NCI-H526 treated with DMSO at 0.1 percent for 48 hours (cell line): ENCODE measurements at regions not wholly inside any gene's neighbourhood (a gene's known extent, or its start where the extent isn't known, plus 50 kb on each side); places are given as distances from the start of the nearest gene placed in this dataset.

Experiments used
- DNase-seq: peaks from one replicate; lab custom pipeline; 2025; lab: John Stamatoyannopoulos, UW

DNA sequence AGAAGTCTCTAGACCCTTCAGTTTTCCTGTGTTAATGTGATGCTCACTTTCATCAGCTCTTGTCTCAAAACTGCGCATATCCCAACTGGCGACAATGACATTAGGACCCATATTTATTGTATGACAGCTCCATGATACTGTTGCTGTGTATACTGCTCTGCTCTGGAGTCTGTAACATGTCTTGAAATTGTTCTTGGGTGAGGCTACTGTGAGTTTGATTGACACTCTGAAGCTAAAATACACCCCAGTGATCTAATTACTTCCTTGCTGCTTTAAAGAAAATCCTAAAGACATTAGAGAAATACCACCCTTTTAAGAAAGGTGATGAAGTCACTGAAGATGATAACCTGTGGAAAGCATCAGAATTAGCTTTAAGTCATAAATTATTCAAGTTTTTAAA lies 1046.2 kb downstream of the KCNT2 start:
- DNase-seq: no peak

DNA sequence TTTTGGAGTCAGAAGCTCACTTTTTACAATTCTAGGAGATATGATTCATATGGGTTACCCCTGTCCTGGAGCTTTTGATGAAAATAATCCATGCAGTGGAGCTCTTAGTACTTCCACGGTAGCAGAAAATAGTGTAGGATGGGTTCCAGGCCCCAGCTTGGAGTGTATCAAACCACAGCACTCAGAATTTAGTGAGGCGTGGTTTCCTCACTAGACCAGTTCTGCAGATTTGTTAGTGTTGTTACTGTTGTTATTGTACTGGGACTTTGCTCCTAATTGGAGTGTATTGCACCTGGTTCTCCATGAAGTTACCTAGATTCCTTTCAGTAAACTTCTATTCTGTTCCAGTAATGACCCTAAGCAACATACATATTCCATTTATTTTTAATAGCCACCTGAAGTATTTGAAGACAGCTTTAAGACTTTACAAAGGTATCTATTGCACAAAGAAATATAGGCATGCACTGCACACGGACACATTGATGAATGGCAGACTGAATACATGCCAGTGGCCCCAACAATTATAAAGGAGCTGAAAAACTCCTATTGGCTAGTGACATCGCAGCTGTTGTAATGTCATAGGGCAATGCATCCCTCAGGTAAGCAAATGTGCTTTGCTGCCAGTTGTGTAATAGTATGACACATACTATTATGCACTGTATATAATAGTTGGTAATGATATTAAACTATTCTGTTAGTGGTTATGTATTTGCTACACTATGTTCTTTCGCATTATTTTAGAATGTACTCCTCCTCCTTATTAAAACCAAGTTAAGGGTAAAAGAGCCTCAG lies 1058.0 kb downstream of the KCNT2 start:
- DNase-seq: no peak

DNA sequence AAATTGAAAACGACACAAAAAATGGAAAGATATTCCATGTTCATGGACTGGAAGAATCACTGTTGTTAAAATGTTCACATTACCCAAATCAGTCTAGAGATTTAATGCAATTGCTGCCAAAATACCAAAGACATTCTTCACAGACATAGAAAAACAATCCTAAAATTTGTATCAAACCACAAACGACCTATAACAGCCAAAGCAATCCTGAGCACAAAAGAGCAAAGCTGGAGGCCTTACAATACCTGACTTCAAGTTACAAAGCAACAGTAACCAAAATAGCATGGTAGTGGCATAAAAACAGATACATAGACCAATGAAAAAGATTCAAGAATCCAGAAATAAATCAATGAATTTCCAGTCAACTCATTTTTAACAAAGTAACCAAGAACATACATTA lies 1077.3 kb downstream of the KCNT2 start:
- DNase-seq: no peak

DNA sequence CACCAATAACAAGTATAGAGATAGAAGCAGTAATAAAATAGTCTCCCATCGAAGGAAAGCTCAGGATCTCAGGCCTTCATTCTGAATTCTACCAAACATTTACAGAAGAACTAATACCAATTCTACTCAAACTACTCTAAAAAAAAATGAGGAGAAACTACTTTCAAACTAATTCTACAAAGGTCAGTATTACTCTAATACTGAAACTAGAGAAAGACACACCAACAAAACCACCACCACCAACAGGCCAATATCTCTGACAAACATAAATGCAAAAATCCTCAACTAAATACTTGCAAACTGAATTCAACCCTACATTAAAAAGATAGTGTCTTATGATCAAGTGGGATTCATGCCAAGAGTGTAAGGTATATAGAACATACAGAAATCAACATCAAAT lies 1078.4 kb downstream of the KCNT2 start:
- no peak for DNase-seq

DNA sequence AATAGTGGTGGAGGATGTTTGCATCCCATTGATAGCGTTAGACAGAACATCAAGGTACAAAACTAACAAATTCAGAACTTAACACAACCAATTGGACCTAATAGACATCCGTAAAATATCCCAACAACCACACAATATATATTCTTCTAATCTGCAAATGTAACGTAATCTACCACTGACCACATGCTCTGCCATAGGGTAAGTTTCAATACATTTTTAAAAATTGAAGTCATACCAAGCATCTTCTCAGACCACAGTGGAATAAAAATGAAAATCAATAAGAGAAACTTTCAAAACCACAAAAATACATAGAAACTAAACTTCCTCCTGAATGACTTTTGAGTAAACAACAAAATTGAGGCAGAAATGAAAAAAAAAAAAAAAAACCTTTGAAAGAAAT lies 1087.5 kb downstream of the KCNT2 start:
- DNase-seq: no peak

DNA sequence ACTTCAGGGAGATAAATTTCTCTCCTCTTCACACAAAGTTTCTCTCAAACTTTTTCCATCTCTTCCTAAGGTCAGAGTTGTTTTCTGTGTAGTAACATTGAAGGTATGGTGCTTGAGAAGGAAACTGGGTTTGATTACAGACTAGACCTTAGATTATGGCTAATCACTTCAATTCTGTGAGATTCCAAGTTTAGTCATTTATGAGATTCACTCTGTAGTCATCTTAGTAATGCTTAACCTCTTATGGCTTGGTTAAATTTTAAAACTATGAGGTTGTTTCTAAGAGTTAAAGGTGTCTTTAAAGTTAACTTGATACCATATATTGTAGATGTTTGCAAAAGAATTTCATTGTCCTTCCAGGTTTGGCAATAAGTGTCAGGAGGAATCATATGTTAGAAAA lies 1092.2 kb downstream of the KCNT2 start:
- DNase-seq: no peak

DNA sequence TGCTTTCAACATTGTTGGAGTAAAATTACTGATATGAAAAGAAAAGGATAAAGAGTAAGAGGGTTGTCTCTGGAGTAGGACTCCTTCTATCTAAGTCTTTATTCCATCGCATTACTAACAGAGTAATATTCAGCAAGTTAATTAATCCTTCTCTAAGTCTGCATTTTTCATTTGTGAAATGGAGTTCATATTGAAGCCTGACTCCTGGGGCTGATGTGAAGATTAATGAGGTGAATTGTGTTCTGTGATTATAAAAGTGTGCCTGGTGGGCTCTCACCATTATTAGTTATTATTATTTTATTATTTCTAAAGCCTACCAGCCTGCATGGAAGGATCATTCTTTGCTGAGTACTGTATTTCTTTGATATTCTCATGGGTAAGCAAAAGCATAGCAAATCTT lies 1096.7 kb downstream of the KCNT2 start:
- no peak for DNase-seq

DNA sequence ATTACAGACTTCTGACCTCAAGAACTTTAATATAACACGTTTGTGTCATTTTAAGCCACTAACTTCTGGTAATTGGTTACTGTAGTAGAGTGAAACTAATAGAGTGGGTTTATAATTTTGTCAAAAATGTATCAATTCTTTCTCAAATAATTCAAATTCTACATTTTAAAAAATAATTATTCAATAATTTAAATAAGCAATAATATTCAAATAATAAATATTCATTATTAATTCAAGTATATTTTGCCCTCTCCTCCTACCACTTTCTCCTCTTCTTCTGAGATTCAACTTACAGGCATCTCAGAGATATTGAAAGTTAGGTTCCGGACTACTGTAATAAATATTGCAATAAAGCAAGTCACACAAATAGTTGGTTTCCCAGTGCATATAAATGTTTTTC lies 1107.1 kb downstream of the KCNT2 start:
- DNase-seq: no peak

DNA sequence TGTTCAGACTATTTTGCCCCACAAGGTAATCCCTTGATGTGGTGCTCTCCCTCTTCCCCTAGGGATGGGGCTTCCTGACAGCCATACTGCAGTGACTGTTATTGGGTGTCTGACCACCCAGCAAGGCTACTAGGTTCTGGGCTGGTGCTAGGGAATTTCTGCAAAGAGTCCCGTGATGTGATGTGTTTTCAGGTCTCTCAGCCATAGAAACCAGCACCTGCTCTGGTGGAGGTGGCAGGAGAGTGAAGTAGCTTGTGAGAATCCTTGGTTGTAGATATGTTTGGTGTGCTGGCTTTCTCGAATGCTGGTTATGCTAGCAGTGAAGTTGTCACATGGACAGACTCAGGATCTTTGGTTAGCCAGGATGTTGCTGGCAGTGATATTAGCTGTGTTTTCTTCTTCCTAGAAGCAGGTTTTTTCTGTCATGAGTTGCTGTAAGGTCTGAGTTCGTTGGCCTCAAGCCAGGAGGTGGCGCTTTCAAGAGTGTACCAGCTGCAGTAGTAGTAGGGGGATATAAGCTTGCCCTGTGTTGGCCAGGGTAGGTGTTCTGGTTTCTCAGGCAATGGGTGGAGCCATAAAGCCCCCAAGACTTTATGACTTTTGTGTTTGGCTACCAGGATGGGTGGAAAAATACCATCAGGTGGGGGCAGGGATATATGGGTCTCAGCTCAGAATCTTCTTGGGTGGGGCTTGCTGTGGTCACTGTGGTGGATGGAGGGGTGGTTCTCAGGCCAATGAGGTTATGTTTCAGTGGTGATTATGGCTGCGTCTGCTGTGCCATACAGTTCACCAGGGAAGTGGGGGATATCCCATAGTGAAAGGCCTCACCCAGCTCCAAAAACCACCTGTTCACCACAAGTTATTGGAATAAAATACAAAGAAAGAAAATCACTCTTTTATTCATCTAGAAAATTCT lies 1112.3 kb downstream of the KCNT2 start:
- DNase-seq: no peak

DNA sequence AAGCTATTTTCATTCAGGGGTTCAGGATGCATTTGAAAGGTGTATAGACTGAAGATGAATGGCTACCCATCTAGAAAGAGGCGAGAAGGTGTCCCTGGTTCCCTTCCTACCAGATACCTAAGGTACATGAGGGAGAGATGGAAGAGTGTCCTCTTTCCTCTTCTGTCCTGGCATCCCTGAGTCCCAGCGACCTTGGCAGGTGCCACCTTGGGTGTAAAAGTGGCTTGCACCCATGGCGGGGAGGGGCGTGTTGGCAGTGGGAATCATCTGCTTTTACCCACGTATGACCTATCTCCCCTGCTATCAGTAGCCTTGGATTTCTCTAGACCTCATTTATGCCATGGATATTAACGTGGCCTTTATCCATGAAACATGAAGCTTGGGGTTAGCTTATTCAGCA lies 1126.1 kb downstream of the KCNT2 start:
- DNase-seq: no peak

DNA sequence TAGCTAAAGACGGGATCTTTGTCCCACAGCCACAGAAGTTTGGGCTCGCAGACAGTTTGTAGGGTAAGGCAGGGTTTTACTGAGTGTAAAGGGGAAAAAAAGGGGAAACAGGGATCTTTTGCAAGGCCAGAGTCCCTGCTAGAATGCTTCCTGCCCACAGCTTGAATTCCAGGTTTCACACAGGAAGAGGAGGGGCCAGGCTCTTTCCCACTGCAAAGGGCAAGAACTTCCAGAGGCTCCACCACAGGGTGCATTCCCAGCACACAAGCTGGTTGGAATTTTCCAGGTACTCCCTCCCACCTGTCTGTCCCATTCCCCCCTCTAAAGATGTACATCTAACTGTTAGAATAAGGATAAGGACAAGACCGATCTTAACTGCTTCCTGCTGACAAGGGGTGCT lies 1126.9 kb downstream of the KCNT2 start:
- DNase-seq: no peak

DNA sequence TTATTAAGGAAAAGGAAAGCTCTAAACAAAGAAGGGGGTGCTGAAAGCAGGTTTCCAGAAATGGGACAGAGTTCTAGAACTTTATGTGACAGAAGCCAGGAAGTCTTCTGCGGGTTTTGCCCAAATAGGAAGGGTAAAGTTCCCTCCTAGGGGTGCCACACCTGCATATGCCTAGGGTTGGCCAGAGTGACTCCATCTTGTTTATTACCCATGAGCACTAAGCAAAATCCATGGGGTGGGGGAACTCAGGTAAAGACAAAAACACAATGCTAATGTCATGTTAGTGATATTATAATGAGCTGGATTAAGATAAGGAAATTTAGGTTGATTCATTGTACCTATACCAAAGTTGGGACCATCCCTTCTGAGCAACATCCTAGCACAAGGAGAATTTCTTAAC lies 1132.7 kb downstream of the KCNT2 start:
- DNase-seq: no peak

DNA sequence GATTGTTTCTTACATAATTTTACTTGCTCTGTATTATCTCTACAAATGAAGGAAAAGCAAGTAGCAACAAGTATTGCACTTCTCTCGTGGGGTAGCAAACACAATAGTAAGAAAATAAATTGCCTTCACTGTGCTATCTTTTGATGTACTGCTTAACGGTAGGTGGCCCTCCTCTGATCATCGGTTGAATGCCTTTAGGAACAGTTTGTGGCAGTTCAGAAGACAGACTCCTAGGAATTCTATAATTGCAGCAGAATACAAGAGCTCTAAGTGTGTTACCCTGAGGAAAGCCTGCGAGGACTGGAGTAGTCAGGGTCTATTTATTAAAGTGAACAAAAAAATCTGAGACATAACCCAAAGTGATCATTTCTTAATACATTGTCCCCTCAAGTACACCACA lies 1135.9 kb downstream of the KCNT2 start:
- no peak for DNase-seq

DNA sequence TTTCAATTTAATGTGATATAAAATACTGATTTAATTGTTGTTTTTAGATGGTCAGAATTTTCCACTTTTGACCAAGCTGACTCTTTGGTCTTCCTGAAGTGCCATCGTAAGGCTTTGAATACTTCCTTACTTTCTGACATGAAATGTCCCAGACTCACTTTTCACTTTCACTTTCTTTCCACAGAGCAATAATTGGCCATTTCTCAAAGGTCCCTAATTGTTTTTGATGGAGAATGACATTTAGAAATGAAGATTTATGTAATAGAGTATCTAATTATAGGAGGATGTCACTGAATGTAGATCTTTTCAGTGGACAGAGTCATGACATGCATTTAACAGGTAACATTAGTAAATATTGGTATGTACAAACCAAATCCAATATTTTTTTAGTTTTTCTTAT lies 1141.6 kb downstream of the KCNT2 start:
- DNase-seq: no peak

DNA sequence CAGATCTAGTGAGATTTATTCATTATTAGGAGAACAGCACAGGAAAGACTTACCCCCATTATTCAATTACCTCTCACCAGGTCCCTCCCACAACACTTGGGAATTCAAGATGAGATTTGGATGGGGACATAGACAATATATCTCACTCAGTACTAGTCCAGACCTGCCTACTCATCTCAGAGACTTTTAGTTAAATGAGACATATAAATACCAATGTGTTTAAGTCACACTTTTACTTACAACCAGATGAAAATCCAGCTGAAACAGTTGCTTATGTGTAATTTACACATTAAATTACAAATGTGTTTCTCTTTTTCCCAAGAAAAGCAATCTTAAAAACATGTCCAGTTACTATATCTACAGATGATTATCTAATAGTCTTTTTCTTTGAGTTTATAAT lies 1145.6 kb downstream of the KCNT2 start:
- DNase-seq: no peak

DNA sequence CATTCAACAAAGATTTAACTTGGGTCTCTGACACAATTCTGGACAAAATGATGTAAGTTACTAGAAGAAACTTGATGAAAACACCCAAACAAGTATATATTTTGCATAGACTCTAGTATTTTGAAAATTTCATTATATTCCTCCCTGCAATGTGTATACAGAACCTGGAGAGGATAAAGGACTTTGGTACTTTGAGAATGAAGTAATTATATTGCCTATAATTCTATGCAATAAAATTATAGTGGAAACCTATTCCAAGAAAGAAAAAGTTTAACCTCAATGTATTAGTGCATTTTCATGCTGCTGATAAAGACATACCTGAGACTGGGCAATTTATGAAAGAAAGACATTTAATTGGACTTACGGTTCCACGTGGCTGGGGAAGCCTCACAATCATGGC lies 1146.1 kb downstream of the KCNT2 start:
- no peak for DNase-seq

DNA sequence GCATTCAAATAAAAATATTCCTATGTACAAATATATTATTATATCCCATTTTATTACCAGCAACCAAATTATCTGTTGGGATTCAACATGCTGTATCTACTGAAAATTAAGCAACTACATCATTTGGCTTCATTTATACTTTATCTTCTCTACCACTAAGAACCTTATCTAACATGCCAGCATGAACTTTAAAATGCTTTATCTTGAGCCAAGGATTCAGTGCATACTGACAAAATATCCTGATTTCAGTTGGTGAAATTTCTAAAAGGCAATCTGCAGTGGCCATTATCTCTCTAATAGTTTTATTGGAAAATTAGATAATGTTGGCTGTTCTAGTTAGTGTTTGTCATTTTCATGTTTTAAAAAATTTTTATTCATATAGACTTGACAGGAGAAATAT lies 1149.9 kb downstream of the KCNT2 start:
- DNase-seq: no peak

DNA sequence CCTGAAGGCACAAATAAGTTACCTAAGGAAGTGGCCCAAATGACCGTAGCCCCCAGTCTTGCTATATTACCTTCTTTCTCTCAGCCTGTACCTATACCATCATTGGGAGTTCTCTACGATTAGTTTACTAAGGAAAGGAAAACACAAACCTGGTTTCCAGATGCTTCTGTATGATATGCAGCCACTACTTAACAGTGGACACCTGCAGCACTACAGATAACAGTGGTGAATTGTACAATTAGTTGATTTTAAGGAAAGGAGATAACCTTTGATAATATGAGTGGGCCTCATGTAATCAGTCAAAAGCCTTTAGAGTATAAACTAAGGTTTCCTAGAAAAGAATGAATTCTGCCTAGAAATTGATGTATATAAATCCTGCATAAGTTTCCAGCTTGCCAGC lies 1157.4 kb downstream of the KCNT2 start:
- DNase-seq: no peak

DNA sequence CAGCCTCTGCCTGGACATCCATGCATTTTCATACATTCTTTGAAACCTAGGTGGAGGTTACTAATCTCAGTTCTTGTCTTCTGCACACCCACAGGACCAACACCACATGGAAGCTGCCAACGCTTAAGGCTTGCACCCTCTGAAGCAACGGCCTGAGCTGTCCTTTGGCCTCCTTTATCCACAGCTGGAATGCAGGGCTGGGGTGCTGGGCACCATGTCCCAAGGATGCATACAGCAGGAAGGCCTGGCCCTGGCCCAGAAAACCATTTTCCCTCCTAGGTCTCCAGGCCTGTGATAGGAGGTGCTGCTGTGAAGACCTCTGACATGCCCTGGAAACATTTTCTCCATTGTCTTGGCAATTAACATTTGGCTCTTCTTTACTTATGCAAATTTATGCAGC lies 1168.6 kb downstream of the KCNT2 start:
- no peak for DNase-seq

DNA sequence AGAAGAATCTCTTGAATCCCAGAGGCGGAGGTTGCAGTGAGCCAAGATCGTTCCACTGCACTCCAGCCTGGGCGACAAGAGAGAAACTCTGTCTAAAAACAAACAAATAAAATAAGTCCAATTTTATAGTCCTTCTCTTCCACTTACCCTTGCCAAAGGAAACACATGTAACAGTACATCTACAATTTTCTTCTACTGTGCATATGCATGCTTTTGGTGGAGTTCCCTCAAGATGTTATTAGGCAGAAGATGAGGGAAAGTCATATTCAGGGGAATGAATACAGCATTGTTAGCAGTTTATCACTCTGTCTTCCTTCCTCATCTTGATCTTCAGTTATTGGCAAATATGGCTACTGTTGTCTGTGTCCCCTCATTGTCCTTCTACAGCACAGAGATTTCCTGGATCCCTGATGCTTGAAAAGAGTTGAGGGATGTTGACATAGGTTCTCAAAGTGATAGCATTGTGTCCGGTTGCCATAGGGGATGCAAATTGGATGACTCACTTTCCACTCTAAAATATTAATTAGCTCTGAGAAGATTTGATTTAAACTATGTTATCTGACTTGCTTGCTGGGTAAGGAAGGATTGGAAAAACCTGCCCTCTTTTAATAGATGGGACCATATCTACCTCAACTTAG lies 1173.6 kb downstream of the KCNT2 start:
- no peak for DNase-seq

DNA sequence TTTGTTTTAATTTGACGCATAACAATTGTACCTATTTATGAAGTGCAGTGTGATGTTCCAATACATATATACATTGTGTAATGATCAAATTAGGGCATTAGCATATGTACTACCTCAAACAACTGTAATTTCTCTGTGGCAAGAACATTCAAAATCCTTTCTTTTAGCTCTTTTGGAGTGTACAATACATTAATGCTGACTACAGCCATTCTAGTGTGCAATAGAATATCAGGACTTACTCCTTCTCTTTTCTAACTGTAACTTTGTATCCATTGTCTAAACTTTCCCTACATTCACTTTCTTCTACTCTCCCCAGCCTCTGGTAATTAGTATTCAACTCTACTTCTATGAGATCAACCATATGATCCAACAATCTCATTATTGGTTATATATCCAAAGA lies 1177.4 kb downstream of the KCNT2 start:
- DNase-seq: no peak

DNA sequence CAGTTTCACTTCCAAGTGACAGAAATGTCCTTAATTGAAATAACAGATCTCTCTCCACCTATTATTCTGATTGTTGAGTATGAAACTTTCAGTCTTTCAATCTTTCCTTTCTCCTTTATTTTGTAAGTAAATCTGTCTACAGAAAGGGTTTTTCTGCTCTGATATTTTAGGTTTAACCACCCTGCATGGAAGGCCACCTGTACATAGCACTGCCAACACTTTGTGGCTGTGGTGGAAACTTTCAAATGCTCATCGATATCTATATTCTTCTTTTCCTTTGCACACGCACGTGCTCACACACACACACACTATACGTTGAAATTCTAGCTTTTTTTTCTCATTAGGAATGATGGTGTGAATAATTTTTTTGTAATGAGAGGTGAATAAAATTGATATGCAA lies 1179.3 kb downstream of the KCNT2 start:
- no peak for DNase-seq

DNA sequence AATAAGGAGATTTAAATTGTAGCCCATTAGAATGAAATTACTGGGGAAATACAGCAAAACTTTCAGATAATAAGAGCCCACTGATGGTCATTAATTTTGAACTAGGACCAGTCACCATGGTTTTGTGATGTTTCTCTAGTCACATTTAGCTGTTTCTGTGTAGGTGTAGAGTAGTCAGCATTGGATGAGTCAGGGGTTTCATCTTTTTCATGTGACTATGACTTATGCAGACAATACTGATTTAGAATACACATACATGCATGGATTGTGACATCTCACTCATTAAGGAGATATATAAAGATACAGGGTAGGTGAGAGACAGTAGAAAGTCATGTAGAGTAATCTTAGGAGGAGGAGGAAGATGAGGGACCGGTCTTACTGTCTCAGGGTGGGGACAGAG lies 1192.7 kb downstream of the KCNT2 start:
- DNase-seq: no peak
